SK-N-SH treated with all-trans-retinoic acid at 6 μM for 48 hours (cell line): ENCODE measurements at regions not wholly inside any gene's neighbourhood (a gene's known extent, or its start where the extent isn't known, plus 50 kb on each side); places are given as distances from the start of the nearest gene placed in this dataset.

Experiments
- ARNTL ChIP-seq: fragments of 450-650 bp; formaldehyde crosslinking; IDR thresholded peaks from 2 replicates; pipeline ENCODE4 v1.5.0; 2020; ENCODE audit warnings: low read depth, mild to moderate bottlenecking, moderate library complexity, borderline replicate concordance
- BACH2 ChIP-seq: fragments of 250-450 bp; sonication (Bioruptor Pico); IDR thresholded peaks from 2 replicates; pipeline ENCODE4 v1.9.0; 2021; ENCODE audit warnings: mild to moderate bottlenecking, borderline replicate concordance
- CSRNP3 ChIP-seq: fragments of 250-450 bp; sonication (Bioruptor Pico); IDR thresholded peaks from 2 replicates; pipeline ENCODE4 v1.5.1; 2021; ENCODE audit warnings: mild to moderate bottlenecking, moderate library complexity
- ESRRG ChIP-seq: fragments of 250-450 bp; sonication (Bioruptor Pico); IDR thresholded peaks from 2 replicates; pipeline ENCODE4 v1.6.1; 2021; ENCODE audit warnings: mild to moderate bottlenecking
- OSR1 ChIP-seq: fragments of 250-450 bp; sonication (Bioruptor Pico); IDR thresholded peaks from 2 replicates; pipeline ENCODE4 v1.8.0; 2022; ENCODE audit warnings: moderate library complexity, mild to moderate bottlenecking, inconsistent platforms
- TOX ChIP-seq: fragments of 250-450 bp; sonication (Bioruptor Pico); IDR thresholded peaks from 2 replicates; pipeline ENCODE4 v1.8.0; 2021; ENCODE audit warnings: mild to moderate bottlenecking, moderate library complexity, borderline replicate concordance
- ZFP3 ChIP-seq: fragments of 250-450 bp; sonication (Bioruptor Pico); IDR thresholded peaks from 2 replicates; pipeline ENCODE4 v1.5.0; 2020; ENCODE audit warnings: mild to moderate bottlenecking, moderate library complexity
- ZFP30 ChIP-seq: fragments of 450-650 bp; formaldehyde crosslinking; IDR thresholded peaks from 2 replicates; pipeline ENCODE4 v1.5.0; 2022; ENCODE audit warnings: mild to moderate bottlenecking, moderate library complexity
- TF ChIP-seq, protein P1 (sequence below): fragments of 250-450 bp; sonication (Bioruptor Pico); IDR thresholded peaks from 2 replicates; pipeline ENCODE4 v1.5.1; 2020; ENCODE audit warnings: low read depth, mild to moderate bottlenecking, moderate library complexity

- TF ChIP-seq ZFP3: no peak
- TF ChIP-seq ARNTL (CRISPR knock-in tag): no peak
- no peak for TF ChIP-seq OSR1 (CRISPR knock-in tag)
- no peak for TF ChIP-seq TOX (CRISPR knock-in tag)
- no peak for TF ChIP-seq BACH2
- no peak for TF ChIP-seq CSRNP3
- TF ChIP-seq ESRRG (CRISPR knock-in tag): no peak
- TF ChIP-seq, protein P1, sequence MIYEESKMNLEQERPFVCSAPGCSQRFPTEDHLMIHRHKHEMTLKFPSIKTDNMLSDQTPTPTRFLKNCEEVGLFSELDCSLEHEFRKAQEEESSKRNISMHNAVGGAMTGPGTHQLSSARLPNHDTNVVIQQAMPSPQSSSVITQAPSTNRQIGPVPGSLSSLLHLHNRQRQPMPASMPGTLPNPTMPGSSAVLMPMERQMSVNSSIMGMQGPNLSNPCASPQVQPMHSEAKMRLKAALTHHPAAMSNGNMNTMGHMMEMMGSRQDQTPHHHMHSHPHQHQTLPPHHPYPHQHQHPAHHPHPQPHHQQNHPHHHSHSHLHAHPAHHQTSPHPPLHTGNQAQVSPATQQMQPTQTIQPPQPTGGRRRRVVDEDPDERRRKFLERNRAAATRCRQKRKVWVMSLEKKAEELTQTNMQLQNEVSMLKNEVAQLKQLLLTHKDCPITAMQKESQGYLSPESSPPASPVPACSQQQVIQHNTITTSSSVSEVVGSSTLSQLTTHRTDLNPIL (CRISPR knock-in tag): no peak
- TF ChIP-seq ZFP30 (CRISPR knock-in tag): no peak
Measured at GRCh38 chr9:11871852-11872251, 821.3 kb upstream of the TYRP1 start.
